HL-60 (cell line): ENCODE measurements at regions not wholly inside any gene's neighbourhood (a gene's known extent, or its start where the extent isn't known, plus 50 kb on each side); places are given as distances from the start of the nearest gene placed in this dataset.

Experiments used
- DNase-seq, 2 experiments: peaks; one replicate each; pipeline ENCODE4 v3.0.0-alpha.2; 2010 to 2020; ENCODE audit warnings: low read depth in 1 of 2, low spot score in 1 of 2
- H3K27ac ChIP-seq: fragments of 250-450 bp; sonication (Bioruptor Pico); replicated peaks from 2 replicates; pipeline ENCODE4 v1.5.1; 2020; ENCODE audit warnings: mild to moderate bottlenecking, moderate library complexity
- H3K27me3 ChIP-seq: fragments of 250-450 bp; sonication (Bioruptor Pico); 2 replicates; pipeline ENCODE4 v1.5.1; 2021; ENCODE audit warnings: mild to moderate bottlenecking, moderate library complexity; ENCODE audit not compliant: insufficient read depth, poor library complexity, severe bottlenecking
- H3K4me3 ChIP-seq: replicated peaks from 2 replicates; pipeline ENCODE4 v1.5.1; 2011; ENCODE audit warnings: mild to moderate bottlenecking, control low read depth, low read length; ENCODE audit not compliant: insufficient read depth
- GABPA ChIP-seq: IDR thresholded peaks from 2 replicates; pipeline ENCODE4 v1.6.1; 2012; ENCODE audit warnings: low read depth
- POLR2AphosphoS5 ChIP-seq: IDR thresholded peaks from 2 replicates; pipeline ENCODE4 v1.6.1; 2012; ENCODE audit warnings: low read depth
- SPI1 ChIP-seq: IDR thresholded peaks from 2 replicates; pipeline ENCODE4 v1.6.1; 2012; ENCODE audit warnings: low read depth, mild to moderate bottlenecking, borderline replicate concordance
- TF ChIP-seq, protein P1 (sequence below): IDR thresholded peaks from one replicate; pipeline ENCODE4 v1.5.1; 2011; ENCODE audit warnings: low read length, control low read depth, inconsistent platforms; ENCODE audit not compliant: insufficient read depth
- TF ChIP-seq, protein P2 (sequence below): IDR thresholded peaks from 2 replicates; pipeline ENCODE4 v1.6.1; 2012; ENCODE audit warnings: low read depth; ENCODE audit not compliant: insufficient replicate concordance

- H3K4me3 ChIP-seq: no peak overlapping the region
- no peak for DNase-seq
- no peaks in the 10 kb centered on the region for H3K27me3 ChIP-seq
- no peak for TF ChIP-seq GABPA
- TF ChIP-seq, protein P1, sequence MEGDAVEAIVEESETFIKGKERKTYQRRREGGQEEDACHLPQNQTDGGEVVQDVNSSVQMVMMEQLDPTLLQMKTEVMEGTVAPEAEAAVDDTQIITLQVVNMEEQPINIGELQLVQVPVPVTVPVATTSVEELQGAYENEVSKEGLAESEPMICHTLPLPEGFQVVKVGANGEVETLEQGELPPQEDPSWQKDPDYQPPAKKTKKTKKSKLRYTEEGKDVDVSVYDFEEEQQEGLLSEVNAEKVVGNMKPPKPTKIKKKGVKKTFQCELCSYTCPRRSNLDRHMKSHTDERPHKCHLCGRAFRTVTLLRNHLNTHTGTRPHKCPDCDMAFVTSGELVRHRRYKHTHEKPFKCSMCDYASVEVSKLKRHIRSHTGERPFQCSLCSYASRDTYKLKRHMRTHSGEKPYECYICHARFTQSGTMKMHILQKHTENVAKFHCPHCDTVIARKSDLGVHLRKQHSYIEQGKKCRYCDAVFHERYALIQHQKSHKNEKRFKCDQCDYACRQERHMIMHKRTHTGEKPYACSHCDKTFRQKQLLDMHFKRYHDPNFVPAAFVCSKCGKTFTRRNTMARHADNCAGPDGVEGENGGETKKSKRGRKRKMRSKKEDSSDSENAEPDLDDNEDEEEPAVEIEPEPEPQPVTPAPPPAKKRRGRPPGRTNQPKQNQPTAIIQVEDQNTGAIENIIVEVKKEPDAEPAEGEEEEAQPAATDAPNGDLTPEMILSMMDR: no peak
- TF ChIP-seq, protein P2, sequence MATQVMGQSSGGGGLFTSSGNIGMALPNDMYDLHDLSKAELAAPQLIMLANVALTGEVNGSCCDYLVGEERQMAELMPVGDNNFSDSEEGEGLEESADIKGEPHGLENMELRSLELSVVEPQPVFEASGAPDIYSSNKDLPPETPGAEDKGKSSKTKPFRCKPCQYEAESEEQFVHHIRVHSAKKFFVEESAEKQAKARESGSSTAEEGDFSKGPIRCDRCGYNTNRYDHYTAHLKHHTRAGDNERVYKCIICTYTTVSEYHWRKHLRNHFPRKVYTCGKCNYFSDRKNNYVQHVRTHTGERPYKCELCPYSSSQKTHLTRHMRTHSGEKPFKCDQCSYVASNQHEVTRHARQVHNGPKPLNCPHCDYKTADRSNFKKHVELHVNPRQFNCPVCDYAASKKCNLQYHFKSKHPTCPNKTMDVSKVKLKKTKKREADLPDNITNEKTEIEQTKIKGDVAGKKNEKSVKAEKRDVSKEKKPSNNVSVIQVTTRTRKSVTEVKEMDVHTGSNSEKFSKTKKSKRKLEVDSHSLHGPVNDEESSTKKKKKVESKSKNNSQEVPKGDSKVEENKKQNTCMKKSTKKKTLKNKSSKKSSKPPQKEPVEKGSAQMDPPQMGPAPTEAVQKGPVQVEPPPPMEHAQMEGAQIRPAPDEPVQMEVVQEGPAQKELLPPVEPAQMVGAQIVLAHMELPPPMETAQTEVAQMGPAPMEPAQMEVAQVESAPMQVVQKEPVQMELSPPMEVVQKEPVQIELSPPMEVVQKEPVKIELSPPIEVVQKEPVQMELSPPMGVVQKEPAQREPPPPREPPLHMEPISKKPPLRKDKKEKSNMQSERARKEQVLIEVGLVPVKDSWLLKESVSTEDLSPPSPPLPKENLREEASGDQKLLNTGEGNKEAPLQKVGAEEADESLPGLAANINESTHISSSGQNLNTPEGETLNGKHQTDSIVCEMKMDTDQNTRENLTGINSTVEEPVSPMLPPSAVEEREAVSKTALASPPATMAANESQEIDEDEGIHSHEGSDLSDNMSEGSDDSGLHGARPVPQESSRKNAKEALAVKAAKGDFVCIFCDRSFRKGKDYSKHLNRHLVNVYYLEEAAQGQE: no peak
- H3K27ac ChIP-seq: no peak overlapping the region
Observed at GRCh38 chr1:181366910-181367309, 116.4 kb upstream of the CACNA1E start.

GRCh38 chr1:181369416-181369815 lies 113.9 kb upstream of the CACNA1E start:
- Histone ChIP-seq H3K27me3 (no peaks in the 10 kb centered on the region), H3K27ac (no peak overlapping the region), H3K4me3 (no peak overlapping the region)
- DNase-seq: no peak
- no peak for TF ChIP-seq SPI1
- no peak for TF ChIP-seq GABPA
- TF ChIP-seq, protein P2: no peak
- no peak for TF ChIP-seq POLR2AphosphoS5
- TF ChIP-seq, protein P1: no peak

DNA sequence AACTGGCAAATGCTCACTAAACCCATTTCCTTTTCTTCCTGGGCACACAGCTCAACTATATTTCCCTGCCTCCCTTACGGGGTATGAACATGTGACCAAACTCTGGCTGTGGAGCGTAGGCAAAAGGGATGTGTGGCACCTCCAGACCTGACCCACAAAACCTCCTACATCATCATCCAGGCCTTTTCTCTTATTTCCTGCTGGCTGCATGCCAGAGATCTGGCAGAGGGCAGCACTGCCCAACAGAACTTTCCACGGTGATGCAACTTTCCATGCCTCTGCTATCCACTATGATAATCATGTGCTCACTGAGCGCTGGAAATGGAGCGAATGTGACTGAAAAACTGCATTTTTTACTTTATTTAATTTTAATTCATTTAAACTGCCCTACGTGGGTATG lies 99.6 kb upstream of the CACNA1E start:
- peak; percentile 33 to 49 for DNase-seq
- H3K27me3 ChIP-seq: no peaks in the 10 kb centered on the region
- TF ChIP-seq GABPA (no peak), POLR2AphosphoS5 (peak; percentile 80)

GRCh38 chr1:181386340-181386739 lies 97.0 kb upstream of the CACNA1E start:
- DNase-seq: no peak
- TF ChIP-seq GABPA (no peak), POLR2AphosphoS5 (no peak), SPI1 (no peak)
- TF ChIP-seq, protein P1: no peak
- TF ChIP-seq, protein P2: no peak
- Histone ChIP-seq H3K27ac (no peak overlapping the region), H3K27me3 (no peaks in the 10 kb centered on the region), H3K4me3 (no peak overlapping the region)

More for the DNA sequence above, 99.6 kb upstream of the CACNA1E start:
- Histone ChIP-seq H3K4me3 (no peak overlapping the region), H3K27ac (no peak overlapping the region)
